NT2/D1 (cell line): ENCODE measurements at regions not wholly inside any gene's neighbourhood (a gene's known extent, or its start where the extent isn't known, plus 50 kb on each side); places are given as distances from the start of the nearest gene placed in this dataset.

Source experiments
- DNase-seq: peaks from one replicate; pipeline ENCODE4 v3.0.0-alpha.2; 2011; ENCODE audit warnings: low read depth, low spot score
- H3K27me3 ChIP-seq: 2 replicates; pipeline ENCODE4 v1.6.0; 2011; ENCODE audit warnings: mild to moderate bottlenecking; ENCODE audit not compliant: insufficient read length, insufficient read depth
- H3K36me3 ChIP-seq: 2 replicates; pipeline ENCODE4 v1.6.1; 2011; ENCODE audit warnings: mild to moderate bottlenecking, low read length, mixed read lengths; ENCODE audit not compliant: insufficient read depth, insufficient read length
- H3K4me1 ChIP-seq: 2 replicates; pipeline ENCODE4 v1.5.1; 2011; ENCODE audit not compliant: insufficient read depth, insufficient read length
- H3K4me3 ChIP-seq: 2 replicates; pipeline ENCODE4 v1.5.1; 2011; ENCODE audit warnings: low read depth; ENCODE audit not compliant: insufficient read length
- H3K9ac ChIP-seq: 2 replicates; pipeline ENCODE4 v1.6.0; 2011; ENCODE audit warnings: low read depth; ENCODE audit not compliant: insufficient read length
- H3K9me3 ChIP-seq: 2 replicates; pipeline ENCODE4 v1.5.1; 2011; ENCODE audit warnings: mild to moderate bottlenecking, low read length; ENCODE audit not compliant: insufficient read depth
- SUZ12 ChIP-seq: IDR thresholded peaks from 2 replicates; pipeline ENCODE4 v1.6.1; 2011; ENCODE audit not compliant: insufficient read length, insufficient read depth; ENCODE audit errors: extremely low read depth
- YY1 ChIP-seq: IDR thresholded peaks from 2 replicates; pipeline ENCODE4 v1.6.1; 2011; ENCODE audit not compliant: insufficient read length, insufficient read depth
- ZNF274 ChIP-seq: IDR thresholded peaks from 2 replicates; pipeline ENCODE4 v1.6.1; 2011; ENCODE audit warnings: mild to moderate bottlenecking, low read depth, low read length

GRCh38 chrX:10787264-10787663 lies 166.9 kb upstream of the MID1 start:
- no peak for DNase-seq
- TF ChIP-seq YY1 (no peak), SUZ12 (no peak), ZNF274 (no peak)
- H3K4me3 ChIP-seq = no peak overlapping the region
- H3K9ac ChIP-seq = no peak overlapping the region
- H3K36me3 ChIP-seq = no peaks in the 10 kb centered on the region
- H3K9me3 ChIP-seq = no peaks in the 10 kb centered on the region
- H3K4me1 ChIP-seq = no peaks in the 10 kb centered on the region
- no peaks in the 10 kb centered on the region for H3K27me3 ChIP-seq

GRCh38 chrX:10794203-10794630 lies 173.8 kb upstream of the MID1 start:
- no peaks in the 10 kb centered on the region for H3K9me3 ChIP-seq

DNA sequence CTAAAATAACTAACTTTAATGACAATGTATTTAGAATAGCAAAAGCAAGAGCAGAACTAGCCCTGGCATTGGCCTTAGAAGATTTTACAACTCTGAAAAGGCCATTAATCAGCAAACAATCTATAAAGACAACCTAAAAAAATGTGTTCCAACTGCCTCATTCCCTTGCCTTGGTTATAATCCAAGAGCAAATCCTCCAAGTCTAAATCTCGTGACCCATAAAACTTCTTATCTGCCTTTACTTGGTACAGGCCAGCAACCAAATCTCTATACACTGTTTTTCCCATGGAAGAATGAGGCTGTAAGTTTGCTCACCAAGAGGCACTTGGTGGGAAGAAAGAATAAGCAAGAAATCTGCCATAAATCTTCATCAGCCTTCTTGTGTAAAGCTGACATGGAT lies 175.3 kb upstream of the MID1 start:
- Histone ChIP-seq H3K4me3 (no peak overlapping the region), H3K27me3 (no peaks in the 10 kb centered on the region), H3K4me1 (no peaks in the 10 kb centered on the region), H3K9me3 (no peaks in the 10 kb centered on the region), H3K9ac (no peak overlapping the region), H3K36me3 (no peaks in the 10 kb centered on the region)
- no peak for TF ChIP-seq SUZ12
- no peak for TF ChIP-seq ZNF274
- TF ChIP-seq YY1 = no peak
- no peak for DNase-seq

More at GRCh38 chrX:10794203-10794630, 173.8 kb upstream of the MID1 start:
- Histone ChIP-seq H3K36me3 (no peaks in the 10 kb centered on the region), H3K4me3 (no peak overlapping the region), H3K27me3 (no peaks in the 10 kb centered on the region), H3K9ac (no peak overlapping the region), H3K4me1 (no peaks in the 10 kb centered on the region)
- TF ChIP-seq ZNF274 (no peak), SUZ12 (no peak), YY1 (no peak)
- DNase-seq = no peak

GRCh38 chrX:10797466-10797865 lies 177.1 kb upstream of the MID1 start:
- Histone ChIP-seq H3K36me3 (no peaks in the 10 kb centered on the region), H3K4me1 (no peaks in the 10 kb centered on the region), H3K9ac (no peak overlapping the region), H3K27me3 (no peaks in the 10 kb centered on the region), H3K4me3 (no peak overlapping the region), H3K9me3 (no peaks in the 10 kb centered on the region)
- DNase-seq = no peak
- TF ChIP-seq ZNF274 = no peak
- no peak for TF ChIP-seq YY1
- TF ChIP-seq SUZ12 = no peak

- DNase-seq = no peak
- H3K36me3 ChIP-seq = no peaks in the 10 kb centered on the region
- H3K4me1 ChIP-seq = no peaks in the 10 kb centered on the region
- no peak overlapping the region for H3K4me3 ChIP-seq
- H3K27me3 ChIP-seq = no peaks in the 10 kb centered on the region
- no peak overlapping the region for H3K9ac ChIP-seq
- H3K9me3 ChIP-seq = no peaks in the 10 kb centered on the region
- no peak for TF ChIP-seq YY1
- TF ChIP-seq ZNF274 = no peak
- no peak for TF ChIP-seq SUZ12
Observed at GRCh38 chrX:10798041-10798440, 177.7 kb upstream of the MID1 start.

- no peaks in the 10 kb centered on the region for H3K4me1 ChIP-seq
- no peak overlapping the region for H3K4me3 ChIP-seq
- H3K27me3 ChIP-seq = no peaks in the 10 kb centered on the region
- no peaks in the 10 kb centered on the region for H3K9me3 ChIP-seq
- no peak for DNase-seq
- H3K36me3 ChIP-seq = no peaks in the 10 kb centered on the region
- H3K9ac ChIP-seq = no peak overlapping the region
- TF ChIP-seq ZNF274 (no peak), YY1 (no peak), SUZ12 (no peak)
Observed at GRCh38 chrX:10800796-10801195, 180.4 kb upstream of the MID1 start.

GRCh38 chrX:10811111-10811510 lies 190.7 kb upstream of the MID1 start:
- Histone ChIP-seq H3K27me3 (no peaks in the 10 kb centered on the region), H3K9me3 (no peaks in the 10 kb centered on the region), H3K4me1 (no peaks in the 10 kb centered on the region), H3K9ac (no peak overlapping the region), H3K36me3 (no peaks in the 10 kb centered on the region), H3K4me3 (no peak overlapping the region)
- no peak for DNase-seq
- no peak for TF ChIP-seq ZNF274
- TF ChIP-seq YY1 = no peak
- no peak for TF ChIP-seq SUZ12
